GM12878 (cell line): ENCODE measurements at regions not wholly inside any gene's neighbourhood (a gene's known extent, or its start where the extent isn't known, plus 50 kb on each side); places are given as distances from the start of the nearest gene placed in this dataset.

Source experiments
- ATAC-seq: fragments of 200-7000 bp; cut with Tn5 transposase; 3 replicates; pipeline ENCODE4 v1.9.1; 2020; ENCODE audit warnings: mild to moderate bottlenecking, moderate library complexity
- BruUV-seq: library from RNA; stranded (reverse); fragments of 400-500 nt; replicated peaks from 2 replicates; lab custom pipeline; 2021; lab: Mats Ljungman, UMichigan
- CTCF ChIA-PET: fragments of 300-600 bp; sonication (Branson Sonifier 250); formaldehyde crosslinking; extraction: SDS; loops from one replicate; lab custom pipeline; 2021; ENCODE audit warnings: inconsistent platforms; lab: Yijun Ruan, JAX
- POLR2A ChIA-PET: fragments of 350-600 bp; formaldehyde crosslinking; extraction: SDS; loops from one replicate; lab custom pipeline; 2021; ENCODE audit warnings: inconsistent platforms; lab: Charles Lee
- RAD21 ChIA-PET: fragments of 300-600 bp; sonication (Branson Sonifier 250); formaldehyde crosslinking; loops from one replicate; lab custom pipeline; 2023; ENCODE audit warnings: antibody characterized with exemption; ENCODE audit not compliant: unreplicated experiment; lab: Charles Lee
- SMC1A ChIA-PET: fragments of 300-600 bp; sonication (Branson Sonifier 250); formaldehyde crosslinking; loops from one replicate; lab custom pipeline; 2023; ENCODE audit not compliant: unreplicated experiment, uncharacterized antibody; lab: Charles Lee
- DNase-seq: peaks from one replicate; pipeline ENCODE4 v3.0.0-alpha.2; 2011; ENCODE audit warnings: low read depth, low spot score
- FAIRE-seq: peaks from 3 replicates; lab custom pipeline; 2011; peaks lifted over from hg19 to GRCh38; lab: Jason Lieb, UNC
- H2AFZ ChIP-seq: 2 replicates; pipeline ENCODE4 v1.6.0; 2011; ENCODE audit warnings: low read depth, low read length, control low read depth; ENCODE audit not compliant: control insufficient read depth
- H3K27ac ChIP-seq: 2 replicates; pipeline ENCODE4 v1.5.1; 2011; ENCODE audit warnings: control low read depth; ENCODE audit not compliant: control insufficient read depth, insufficient read depth
- H3K27me3 ChIP-seq, 2 experiments: replicated peaks in 1 of 2; 2 replicates each; pipeline versions ENCODE4 v1.6.0 to v1.6.1; 2011; ENCODE audit warnings: low read length in 1 of 2; ENCODE audit not compliant: control insufficient read depth in 2 of 2, insufficient read depth in 2 of 2
- H3K36me3 ChIP-seq, 2 experiments: 2 replicates each; pipeline ENCODE4 v1.5.1; 2011; ENCODE audit warnings: low read length in 1 of 2; ENCODE audit not compliant: control insufficient read depth in 2 of 2, insufficient read depth in 2 of 2
- H3K4me1 ChIP-seq: 2 replicates; pipeline ENCODE4 v1.6.1; 2011; ENCODE audit warnings: mild to moderate bottlenecking, low read length, moderate library complexity, mixed read lengths; ENCODE audit not compliant: control insufficient read depth, insufficient read depth
- H3K4me2 ChIP-seq: 2 replicates; pipeline ENCODE4 v1.6.0; 2011; ENCODE audit warnings: control low read depth; ENCODE audit not compliant: control insufficient read depth, insufficient read depth
- H3K4me3 ChIP-seq: fragments of 200-600 bp; sonication (generic); 2 replicates; pipeline ENCODE4 v1.5.1; 2016
- H3K79me2 ChIP-seq: 2 replicates; pipeline ENCODE4 v1.6.0; 2011; ENCODE audit warnings: low read length; ENCODE audit not compliant: control insufficient read depth, insufficient read depth
- H3K9ac ChIP-seq: 2 replicates; pipeline ENCODE4 v1.8.0; 2011; ENCODE audit warnings: low read length, control low read depth, mixed read lengths; ENCODE audit not compliant: control insufficient read depth, insufficient read depth
- H3K9me3 ChIP-seq: replicated peaks from 3 replicates; pipeline ENCODE4 v1.5.1; 2011; ENCODE audit warnings: mild to moderate bottlenecking, low read length; ENCODE audit not compliant: control insufficient read depth, insufficient read depth
- H4K20me1 ChIP-seq: 2 replicates; pipeline ENCODE4 v1.6.0; 2011; ENCODE audit not compliant: control insufficient read depth, insufficient read depth
- BCL11A ChIP-seq: IDR thresholded peaks from 2 replicates; pipeline ENCODE4 v1.6.1; 2011; ENCODE audit warnings: low read depth, low read length
- BHLHE40 ChIP-seq, 2 experiments: fragments of 450-650 bp in 1 of 2; IDR thresholded peaks; 2 replicates each; pipeline ENCODE4 v1.6.1; 2011 to 2017; ENCODE audit warnings: low read depth in 2 of 2, borderline replicate concordance in 1 of 2, improper control_type of control experiment in 1 of 2, low read length in 1 of 2, mild to moderate bottlenecking in 1 of 2
- HDAC6 ChIP-seq: fragments of 200-600 bp; sonication (generic); IDR thresholded peaks from one replicate; pipeline ENCODE4 v1.8.0; 2017; ENCODE audit warnings: antibody characterized with exemption; ENCODE audit not compliant: unreplicated experiment
- HDGF ChIP-seq: fragments of 450-650 bp; IDR thresholded peaks from 2 replicates; pipeline ENCODE4 v1.6.1; 2016; ENCODE audit warnings: antibody characterized with exemption
- IKZF2 ChIP-seq, 2 experiments: fragments of 450-650 bp; IDR thresholded peaks; 2 replicates each; pipeline ENCODE4 v1.6.1; 2017; ENCODE audit warnings: mild to moderate bottlenecking in 2 of 2, moderate library complexity in 2 of 2
- JUNB ChIP-seq: IDR thresholded peaks from 2 replicates; pipeline ENCODE4 v1.6.1; 2016; ENCODE audit warnings: antibody characterized with exemption, mild to moderate bottlenecking
- MLLT1 ChIP-seq: fragments of 450-650 bp; IDR thresholded peaks from 2 replicates; pipeline ENCODE4 v1.6.1; 2016; ENCODE audit warnings: mild to moderate bottlenecking
- MXI1 ChIP-seq: fragments of 150-350 bp; IDR thresholded peaks from 2 replicates; pipeline ENCODE4 v1.6.1; 2011; ENCODE audit warnings: low read depth, mild to moderate bottlenecking, inconsistent platforms, low read length, improper control_type of control experiment
- NFYB ChIP-seq: IDR thresholded peaks from 2 replicates; pipeline ENCODE4 v1.6.1; 2011; ENCODE audit warnings: low read depth, mild to moderate bottlenecking, low read length, improper control_type of control experiment, moderate library complexity; ENCODE audit not compliant: insufficient read depth
- RAD21 ChIP-seq: IDR thresholded peaks from 2 replicates; pipeline ENCODE4 v1.6.1; 2011; ENCODE audit warnings: mild to moderate bottlenecking, low read depth, low read length, moderate library complexity; ENCODE audit not compliant: insufficient read depth
- RELA ChIP-seq: fragments of 450-650 bp; IDR thresholded peaks from 2 replicates; pipeline ENCODE4 v1.8.0; 2014; ENCODE audit warnings: borderline replicate concordance; ENCODE audit not compliant: partially characterized antibody
- SREBF2 ChIP-seq: IDR thresholded peaks from 2 replicates; pipeline ENCODE4 v1.6.1; 2012; ENCODE audit warnings: mild to moderate bottlenecking, low read length
- YY1 ChIP-seq: IDR thresholded peaks from 2 replicates; pipeline ENCODE4 v1.6.1; 2011; ENCODE audit warnings: low read depth, mild to moderate bottlenecking, low read length
- WGBS: methylation state at CpG from one replicate; pipeline ENCODE4 v1.1.6; 2016; ENCODE audit warnings: low lambda C conversion rate; ENCODE audit not compliant: insufficient replicate concordance, insufficient coverage; ENCODE audit errors: missing lambda C conversion rate; 5-methylcytosine and 5-hydroxymethylcytosine counted together
- in situ Hi-C: fragments of 300-500 bp; cut with MboI; formaldehyde crosslinking; loops from 9 replicates; pipeline ENCODE4 v1.14.3; 2018; ENCODE audit warnings: mixed read lengths
- intact Hi-C: fragments of 100-400 bp; cut with micrococcal nuclease; formaldehyde crosslinking; loops from one replicate; pipeline ENCODE4 v1.14.2; 2022; ENCODE audit not compliant: unreplicated experiment
- TF ChIP-seq, protein P1 (sequence below): IDR thresholded peaks from 2 replicates; pipeline ENCODE4 v1.6.1; 2011; ENCODE audit warnings: mild to moderate bottlenecking, low read depth, low read length, moderate library complexity; ENCODE audit not compliant: insufficient replicate concordance

DNA sequence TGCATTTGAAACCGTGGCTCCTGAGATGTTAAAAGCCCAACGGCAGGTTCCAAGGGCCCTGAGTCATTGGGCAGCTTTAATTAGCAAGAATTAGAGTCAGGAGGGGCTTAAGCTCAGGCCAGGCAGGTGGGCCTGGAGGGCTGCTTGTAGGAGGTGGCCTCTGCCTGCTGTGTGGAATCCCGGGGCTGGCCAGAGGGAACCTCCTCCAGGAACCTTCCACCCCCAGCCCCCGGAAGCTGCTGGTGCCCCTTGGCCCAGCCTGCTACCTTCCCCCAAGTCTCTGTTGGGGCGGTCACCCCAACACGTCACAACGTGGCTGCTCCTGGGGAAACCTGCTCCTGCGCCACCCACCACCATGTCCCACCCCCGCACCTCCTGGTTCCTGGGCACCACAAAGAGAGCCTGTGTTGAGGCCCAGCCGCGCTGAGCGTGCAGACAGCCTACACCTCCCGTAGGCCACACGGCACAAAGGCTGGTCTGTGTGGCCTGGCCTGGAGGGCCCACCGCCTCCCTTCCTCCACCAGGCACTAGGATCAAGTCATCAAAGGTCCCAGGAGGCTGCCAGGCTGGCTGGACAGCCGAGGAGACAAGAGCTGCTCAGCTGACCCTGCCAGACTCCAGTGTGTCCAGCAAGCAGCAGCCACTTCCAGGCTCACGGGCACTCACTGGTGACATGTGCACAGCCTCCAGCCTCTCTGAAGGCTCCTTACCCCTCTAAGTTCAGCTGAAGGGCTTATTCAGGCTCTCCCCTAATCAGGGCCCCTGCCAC, 86.3 kb downstream of the SNX5 start:
- DNase-seq (no peak), ATAC-seq (no peak), FAIRE-seq (no peak)
- WGBS, result 78% methylated on average over 17 of the region's 17 CpGs
- ChIA-PET SMC1A (no interaction called here), RAD21 (no interaction called here), CTCF (interaction anchor here (1.2 kb wide), 1 partner anchor 16 kb away, joined by 3 read pairs; no protein-coding TSS in a partner anchor), POLR2A (no interaction called here)
- Histone ChIP-seq H3K9me3 (no peaks in the 10 kb centered on the region), H3K27ac (no peak overlapping the region), H3K9ac (no peak overlapping the region), H3K79me2 (no peaks in the 10 kb centered on the region), H3K27me3 (no peaks in the 10 kb centered on the region), H3K36me3 (no peaks in the 10 kb centered on the region), H2AFZ (no peak overlapping the region), H3K4me3 (no peak overlapping the region), H3K4me2 (no peak overlapping the region), H3K4me1 (peaks cover 18% of the 10 kb centered on the region), H4K20me1 (no peaks in the 10 kb centered on the region)
- no TSS peak for BruUV-seq
- TF ChIP-seq SREBF2 (no peak), BHLHE40 (IDR thresholded peaks at IDR 0.05; ENCODE audit: borderline replicate concordance in 1 of 2, low read depth in 2 of 2, low read length in 1 of 2) (no peak)
- TF ChIP-seq, protein P1, sequence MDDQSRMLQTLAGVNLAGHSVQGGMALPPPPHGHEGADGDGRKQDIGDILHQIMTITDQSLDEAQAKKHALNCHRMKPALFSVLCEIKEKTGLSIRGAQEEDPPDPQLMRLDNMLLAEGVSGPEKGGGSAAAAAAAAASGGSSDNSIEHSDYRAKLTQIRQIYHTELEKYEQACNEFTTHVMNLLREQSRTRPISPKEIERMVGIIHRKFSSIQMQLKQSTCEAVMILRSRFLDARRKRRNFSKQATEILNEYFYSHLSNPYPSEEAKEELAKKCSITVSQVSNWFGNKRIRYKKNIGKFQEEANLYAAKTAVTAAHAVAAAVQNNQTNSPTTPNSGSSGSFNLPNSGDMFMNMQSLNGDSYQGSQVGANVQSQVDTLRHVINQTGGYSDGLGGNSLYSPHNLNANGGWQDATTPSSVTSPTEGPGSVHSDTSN, result no peak
- intact Hi-C loops, result no loop called here
- in situ Hi-C loops, result no loop called here

DNA sequence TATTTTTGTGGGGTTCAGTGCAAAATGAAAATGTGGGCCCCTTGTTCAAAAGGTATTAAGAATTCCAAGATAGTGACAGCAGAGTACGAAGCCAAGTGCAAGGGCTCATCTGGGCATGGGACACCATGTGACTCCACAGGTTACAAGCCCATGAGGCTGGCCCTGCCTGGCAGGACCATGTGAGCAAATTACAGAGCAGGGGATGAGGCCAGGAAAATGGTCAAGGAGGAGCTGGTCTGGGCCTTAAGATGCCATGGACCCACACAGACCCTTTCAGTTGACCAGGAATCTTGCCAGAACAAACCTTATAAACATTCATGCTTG, 86.9 kb downstream of the SNX5 start:
- Histone ChIP-seq H3K36me3 (no peaks in the 10 kb centered on the region), H3K4me1 (peaks cover 18% of the 10 kb centered on the region), H4K20me1 (no peaks in the 10 kb centered on the region), H3K4me2 (no peak overlapping the region), H3K27me3 (no peaks in the 10 kb centered on the region), H3K4me3 (no peak overlapping the region), H3K79me2 (no peaks in the 10 kb centered on the region), H3K27ac (no peak overlapping the region), H3K9ac (no peak overlapping the region), H2AFZ (no peak overlapping the region), H3K9me3 (no peaks in the 10 kb centered on the region)
- DNase-seq (no peak), FAIRE-seq (no peak), ATAC-seq (no peak)
- ChIA-PET CTCF (interaction anchor here (1.0 to 1.2 kb wide), 2 partner anchors 16 to 57 kb away, joined by 3 read pairs; no protein-coding TSS in a partner anchor), POLR2A (no interaction called here), SMC1A (no interaction called here), RAD21 (no interaction called here)
- 100% methylated on average over 1 of the region's 1 CpG for WGBS
- in situ Hi-C loops, result no loop called here
- intact Hi-C loops, result no loop called here
- no TSS peak for BruUV-seq
- no peak for TF ChIP-seq RELA
- no peak for TF ChIP-seq BCL11A
- no peak for TF ChIP-seq NFYB
- TF ChIP-seq MLLT1, result no peak
- no peak for TF ChIP-seq YY1
- TF ChIP-seq IKZF2 (IDR thresholded peaks at IDR 0.05), result no peak
- TF ChIP-seq HDAC6, result no peak
- TF ChIP-seq JUNB, result no peak
- no peak for TF ChIP-seq RAD21
- no peak for TF ChIP-seq MXI1
- TF ChIP-seq HDGF, result no peak
